D721Med (cell line): ENCODE measurements at regions not wholly inside any gene's neighbourhood (a gene's known extent, or its start where the extent isn't known, plus 50 kb on each side); places are given as distances from the start of the nearest gene placed in this dataset.
"Not testable (repeated sequence)": the region's sequence is repeated elsewhere in the genome, so short reads cannot be mapped to it uniquely, and the experiment has no call there.

Experiments used
- DNase-seq: peaks from one replicate; pipeline ENCODE4 v3.0.0; 2011; ENCODE audit warnings: low spot score; ENCODE audit not compliant: insufficient read length
- FAIRE-seq: peaks from 2 replicates; lab custom pipeline; 2011; peaks lifted over from hg19 to GRCh38; lab: Jason Lieb, UNC
- TF ChIP-seq, protein P1 (sequence below): IDR thresholded peaks from 2 replicates; pipeline ENCODE4 v1.5.1; 2012; ENCODE audit warnings: mild to moderate bottlenecking, control low read depth; ENCODE audit not compliant: insufficient read depth; ENCODE audit errors: missing control alignments

DNA sequence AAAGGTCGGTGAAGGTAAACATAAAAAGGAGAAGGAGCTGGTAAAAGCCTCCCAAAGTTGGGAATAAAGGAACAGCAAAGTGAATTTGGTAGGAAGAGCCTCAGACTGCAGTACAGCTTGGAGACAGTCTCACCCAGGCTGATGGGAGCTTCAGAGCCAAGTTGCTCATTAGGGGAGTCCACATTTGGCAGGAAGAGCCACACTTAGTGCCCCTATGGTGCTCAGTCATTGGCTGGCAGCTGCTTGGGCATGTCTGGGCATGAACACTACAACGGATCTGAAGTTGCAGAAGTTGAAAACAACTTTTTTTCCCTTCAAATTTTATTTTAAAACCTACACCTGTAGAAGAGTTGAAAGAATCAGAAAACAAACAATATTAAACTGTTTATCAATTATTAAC is 2497.3 kb downstream of the ARAP2 start:
- DNase-seq = no peak
- FAIRE-seq = no peak
- TF ChIP-seq, protein P1, sequence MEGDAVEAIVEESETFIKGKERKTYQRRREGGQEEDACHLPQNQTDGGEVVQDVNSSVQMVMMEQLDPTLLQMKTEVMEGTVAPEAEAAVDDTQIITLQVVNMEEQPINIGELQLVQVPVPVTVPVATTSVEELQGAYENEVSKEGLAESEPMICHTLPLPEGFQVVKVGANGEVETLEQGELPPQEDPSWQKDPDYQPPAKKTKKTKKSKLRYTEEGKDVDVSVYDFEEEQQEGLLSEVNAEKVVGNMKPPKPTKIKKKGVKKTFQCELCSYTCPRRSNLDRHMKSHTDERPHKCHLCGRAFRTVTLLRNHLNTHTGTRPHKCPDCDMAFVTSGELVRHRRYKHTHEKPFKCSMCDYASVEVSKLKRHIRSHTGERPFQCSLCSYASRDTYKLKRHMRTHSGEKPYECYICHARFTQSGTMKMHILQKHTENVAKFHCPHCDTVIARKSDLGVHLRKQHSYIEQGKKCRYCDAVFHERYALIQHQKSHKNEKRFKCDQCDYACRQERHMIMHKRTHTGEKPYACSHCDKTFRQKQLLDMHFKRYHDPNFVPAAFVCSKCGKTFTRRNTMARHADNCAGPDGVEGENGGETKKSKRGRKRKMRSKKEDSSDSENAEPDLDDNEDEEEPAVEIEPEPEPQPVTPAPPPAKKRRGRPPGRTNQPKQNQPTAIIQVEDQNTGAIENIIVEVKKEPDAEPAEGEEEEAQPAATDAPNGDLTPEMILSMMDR = no peak

DNA sequence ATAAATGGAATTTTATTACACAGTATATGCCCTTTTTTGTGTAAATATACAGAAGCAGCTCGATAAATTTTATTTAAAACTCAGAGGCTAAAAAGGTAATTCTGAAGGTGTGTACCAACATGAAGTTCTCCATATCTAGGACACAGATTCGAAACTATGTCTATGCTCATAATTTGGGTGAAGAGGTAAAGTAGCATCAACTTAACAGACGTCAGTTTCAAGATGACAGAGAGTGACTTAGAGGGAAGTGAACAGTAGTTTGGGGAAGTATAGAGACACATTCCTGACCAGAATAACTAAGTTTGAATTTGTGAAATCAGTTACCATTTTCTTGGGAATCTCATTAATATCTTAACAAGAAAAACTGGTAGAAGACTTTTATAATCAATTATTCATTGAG is 2493.3 kb downstream of the ARAP2 start:
- DNase-seq = no peak
- TF ChIP-seq, protein P1 = no peak
- no peak for FAIRE-seq

DNA sequence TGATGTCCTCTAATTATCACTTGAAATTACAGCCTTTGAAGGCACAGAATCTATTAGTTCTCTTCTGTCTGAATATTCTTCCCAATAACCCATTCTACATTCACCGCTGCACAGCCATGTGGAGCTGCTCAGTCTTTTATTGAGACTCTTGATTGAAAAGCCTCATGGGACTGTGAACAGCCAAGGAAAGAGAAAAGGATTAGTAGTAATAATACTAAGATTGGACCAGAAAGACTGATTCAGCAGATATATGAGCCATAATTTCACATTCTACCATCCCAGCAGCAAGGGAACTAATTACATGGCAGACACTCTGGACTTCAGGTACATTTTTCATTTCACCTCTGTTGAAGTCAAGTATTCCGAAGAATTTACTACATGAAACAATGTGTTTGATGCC is 2471.7 kb downstream of the ARAP2 start:
- TF ChIP-seq, protein P1 = no peak
- DNase-seq (no peak), FAIRE-seq (no peak)

DNA sequence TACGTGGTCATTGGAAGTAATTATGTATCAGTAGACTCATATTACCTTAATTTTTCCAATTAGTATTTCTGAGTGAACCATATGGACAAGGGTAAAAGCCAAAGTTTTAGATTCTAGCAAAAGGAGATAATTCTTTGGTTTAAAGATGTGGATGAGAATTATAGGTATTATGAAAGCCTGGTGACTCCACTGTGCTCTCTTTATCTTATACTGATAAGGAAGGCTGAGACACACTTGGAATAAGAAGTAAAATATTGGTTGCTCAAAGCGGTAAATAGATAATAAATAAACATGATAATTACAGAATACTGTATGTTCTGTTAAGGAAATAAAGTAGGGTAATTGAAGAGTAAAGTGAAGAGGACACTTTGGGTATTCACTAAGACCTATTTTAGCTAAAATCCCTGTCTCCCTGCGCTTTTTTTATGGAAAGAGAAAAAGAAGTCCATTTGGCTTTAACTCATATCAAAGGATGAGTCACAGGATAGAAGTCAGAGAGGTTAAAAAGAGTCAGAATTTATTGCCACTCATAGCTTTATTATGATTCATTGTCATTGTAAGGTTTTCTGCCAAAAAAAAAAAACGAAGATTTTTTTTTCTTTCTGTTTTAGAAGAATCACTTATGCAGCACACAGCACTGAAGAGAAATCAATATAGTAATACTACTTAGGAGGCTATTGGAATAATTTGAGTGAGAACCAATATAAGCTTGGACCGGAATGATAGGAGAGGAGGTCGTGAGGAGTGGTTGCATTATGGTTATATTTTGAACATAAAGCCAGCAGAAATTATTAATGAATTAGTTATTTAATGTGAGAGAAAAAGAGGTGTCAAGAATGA is 2463.1 kb downstream of the ARAP2 start:
- TF ChIP-seq, protein P1 = no peak
- no peak for DNase-seq
- no peak for FAIRE-seq

DNA sequence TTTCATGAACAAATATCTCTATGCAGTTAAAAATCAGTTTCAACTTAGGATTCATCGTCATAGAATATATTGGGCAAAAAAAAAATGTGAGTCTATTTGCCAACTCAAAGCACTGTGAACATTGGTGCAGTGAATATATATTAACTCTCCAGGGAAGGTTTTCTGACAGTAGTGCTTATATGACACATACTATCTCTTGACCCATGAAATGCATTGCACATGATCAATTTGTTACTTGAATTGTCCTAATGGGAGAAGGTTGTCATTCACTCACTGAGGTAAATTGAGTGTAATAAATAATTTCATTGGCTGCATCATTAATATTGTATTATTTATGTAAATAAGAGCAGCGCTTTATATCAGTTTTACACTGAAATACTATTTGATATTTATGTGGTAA is 2458.5 kb downstream of the ARAP2 start:
- no peak for FAIRE-seq
- TF ChIP-seq, protein P1 = no peak

DNA sequence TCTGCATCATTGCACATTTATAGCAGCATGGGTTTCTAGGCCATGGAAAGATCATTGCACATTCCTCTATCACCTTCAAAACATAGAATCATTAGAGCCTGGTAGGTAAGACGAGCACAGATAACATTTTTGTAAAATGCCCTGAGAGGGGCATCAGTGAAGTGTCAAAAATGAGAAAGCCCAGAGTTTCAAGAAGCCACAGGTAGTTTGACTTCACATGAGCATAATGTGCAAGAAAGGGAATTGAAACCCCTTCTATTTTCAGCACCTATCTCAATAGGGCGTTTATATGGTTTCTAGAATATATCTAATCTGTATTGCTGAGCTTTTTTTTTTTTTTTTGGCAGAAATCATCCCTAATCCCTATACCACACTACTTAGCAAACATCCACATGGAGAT is 2441.7 kb downstream of the ARAP2 start:
- no peak for FAIRE-seq

More for the DNA sequence above, 2458.5 kb downstream of the ARAP2 start:
- no peak for DNase-seq

DNA sequence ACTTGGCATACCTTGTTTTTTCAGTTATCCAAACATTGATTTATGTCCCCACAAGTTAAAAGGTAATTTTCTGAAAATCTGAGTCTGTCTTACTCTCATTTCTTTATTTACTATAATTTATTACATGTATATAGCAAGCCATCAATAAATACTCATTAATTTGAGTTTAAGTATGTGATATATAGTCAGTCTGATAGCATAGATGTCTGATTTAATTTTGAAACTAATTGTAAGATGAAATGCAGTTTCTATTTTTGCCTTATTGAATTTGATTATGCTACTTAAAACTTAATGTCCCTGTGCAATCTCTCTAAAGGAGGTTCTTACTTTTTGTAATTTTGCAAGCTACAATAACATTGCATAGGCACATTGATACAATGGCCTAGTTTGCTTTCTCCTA is 2418.6 kb downstream of the ARAP2 start:
- TF ChIP-seq, protein P1 = no peak
- DNase-seq = no peak
- FAIRE-seq = no peak

More for the DNA sequence above, 2441.7 kb downstream of the ARAP2 start:
- TF ChIP-seq, protein P1 = no peak
- DNase-seq = no peak

DNA sequence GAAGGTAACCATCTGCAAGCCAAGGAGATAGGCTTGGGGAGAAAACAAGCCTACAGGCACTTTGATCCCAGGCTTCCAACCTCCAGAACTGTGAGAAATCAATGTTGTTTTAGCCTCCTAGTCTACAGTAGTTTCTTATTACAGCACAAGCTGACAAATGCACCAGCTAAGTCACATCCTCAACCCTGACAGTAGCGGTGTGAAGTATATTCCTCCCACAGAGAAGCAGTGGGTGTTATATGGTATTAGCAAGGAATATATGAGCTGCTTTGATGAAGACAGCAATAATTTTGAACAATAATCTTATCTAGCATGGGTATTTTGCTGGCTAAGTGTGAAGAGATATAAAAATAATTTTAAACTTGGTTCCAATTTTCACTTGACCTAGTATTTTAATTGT is 2415.0 kb downstream of the ARAP2 start:
- FAIRE-seq, DNase-seq: not testable (repeated sequence)
